H1 (cell line): ENCODE measurements at regions not wholly inside any gene's neighbourhood (a gene's known extent, or its start where the extent isn't known, plus 50 kb on each side); places are given as distances from the start of the nearest gene placed in this dataset.

Experiments used
- CHD1 ChIP-seq: IDR thresholded peaks from 2 replicates; pipeline ENCODE4 v1.6.1; 2012; ENCODE audit warnings: low read depth, low read length, improper control_type of control experiment
- SRF ChIP-seq: IDR thresholded peaks from 2 replicates; pipeline ENCODE4 v1.6.1; 2011; ENCODE audit warnings: mild to moderate bottlenecking, low read depth, low read length, moderate library complexity
- TF ChIP-seq, protein P1 (sequence below): fragments of 300-600 bp; sonication (generic); IDR thresholded peaks from 2 replicates; pipeline ENCODE4 v1.7.1; 2012; ENCODE audit warnings: low read length, moderate library complexity, mild to moderate bottlenecking, inconsistent platforms; ENCODE audit not compliant: insufficient replicate concordance

DNA sequence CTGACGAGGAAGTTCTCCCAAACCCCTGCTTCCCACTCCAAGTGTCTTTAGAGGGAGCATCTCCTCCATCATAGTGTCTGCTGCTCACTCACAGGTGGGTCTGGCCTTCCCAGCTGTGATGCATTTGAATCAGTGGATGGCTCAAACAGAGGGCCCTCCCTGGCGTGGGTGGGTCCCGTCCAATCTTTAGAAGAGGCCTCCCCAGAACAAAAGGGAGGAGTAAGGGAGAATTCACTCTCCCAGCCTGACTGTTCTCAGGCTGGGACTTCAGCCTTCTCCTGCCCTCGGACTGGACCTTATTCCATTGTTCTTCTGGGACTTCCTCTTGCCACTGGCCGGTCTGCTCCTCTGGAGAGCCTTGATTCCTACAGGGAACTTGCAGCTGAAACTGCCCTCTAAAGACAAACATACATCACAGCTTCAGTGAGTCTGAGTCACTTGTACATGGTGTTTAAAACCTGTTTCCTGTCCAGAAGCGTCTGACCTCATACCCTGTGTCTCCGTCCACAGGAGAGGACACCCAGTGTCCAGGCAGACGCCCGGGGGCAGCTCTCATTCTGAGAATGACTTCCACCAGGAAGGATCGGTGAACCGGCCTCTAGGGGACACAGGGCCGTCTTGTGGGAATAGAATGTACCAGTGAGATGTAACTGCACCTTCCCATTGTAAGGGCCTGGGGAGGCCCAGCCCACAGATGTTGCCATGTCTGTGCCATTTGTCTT is 234.7 kb downstream of the BRD1 start (continued):
- TF ChIP-seq, protein P1, sequence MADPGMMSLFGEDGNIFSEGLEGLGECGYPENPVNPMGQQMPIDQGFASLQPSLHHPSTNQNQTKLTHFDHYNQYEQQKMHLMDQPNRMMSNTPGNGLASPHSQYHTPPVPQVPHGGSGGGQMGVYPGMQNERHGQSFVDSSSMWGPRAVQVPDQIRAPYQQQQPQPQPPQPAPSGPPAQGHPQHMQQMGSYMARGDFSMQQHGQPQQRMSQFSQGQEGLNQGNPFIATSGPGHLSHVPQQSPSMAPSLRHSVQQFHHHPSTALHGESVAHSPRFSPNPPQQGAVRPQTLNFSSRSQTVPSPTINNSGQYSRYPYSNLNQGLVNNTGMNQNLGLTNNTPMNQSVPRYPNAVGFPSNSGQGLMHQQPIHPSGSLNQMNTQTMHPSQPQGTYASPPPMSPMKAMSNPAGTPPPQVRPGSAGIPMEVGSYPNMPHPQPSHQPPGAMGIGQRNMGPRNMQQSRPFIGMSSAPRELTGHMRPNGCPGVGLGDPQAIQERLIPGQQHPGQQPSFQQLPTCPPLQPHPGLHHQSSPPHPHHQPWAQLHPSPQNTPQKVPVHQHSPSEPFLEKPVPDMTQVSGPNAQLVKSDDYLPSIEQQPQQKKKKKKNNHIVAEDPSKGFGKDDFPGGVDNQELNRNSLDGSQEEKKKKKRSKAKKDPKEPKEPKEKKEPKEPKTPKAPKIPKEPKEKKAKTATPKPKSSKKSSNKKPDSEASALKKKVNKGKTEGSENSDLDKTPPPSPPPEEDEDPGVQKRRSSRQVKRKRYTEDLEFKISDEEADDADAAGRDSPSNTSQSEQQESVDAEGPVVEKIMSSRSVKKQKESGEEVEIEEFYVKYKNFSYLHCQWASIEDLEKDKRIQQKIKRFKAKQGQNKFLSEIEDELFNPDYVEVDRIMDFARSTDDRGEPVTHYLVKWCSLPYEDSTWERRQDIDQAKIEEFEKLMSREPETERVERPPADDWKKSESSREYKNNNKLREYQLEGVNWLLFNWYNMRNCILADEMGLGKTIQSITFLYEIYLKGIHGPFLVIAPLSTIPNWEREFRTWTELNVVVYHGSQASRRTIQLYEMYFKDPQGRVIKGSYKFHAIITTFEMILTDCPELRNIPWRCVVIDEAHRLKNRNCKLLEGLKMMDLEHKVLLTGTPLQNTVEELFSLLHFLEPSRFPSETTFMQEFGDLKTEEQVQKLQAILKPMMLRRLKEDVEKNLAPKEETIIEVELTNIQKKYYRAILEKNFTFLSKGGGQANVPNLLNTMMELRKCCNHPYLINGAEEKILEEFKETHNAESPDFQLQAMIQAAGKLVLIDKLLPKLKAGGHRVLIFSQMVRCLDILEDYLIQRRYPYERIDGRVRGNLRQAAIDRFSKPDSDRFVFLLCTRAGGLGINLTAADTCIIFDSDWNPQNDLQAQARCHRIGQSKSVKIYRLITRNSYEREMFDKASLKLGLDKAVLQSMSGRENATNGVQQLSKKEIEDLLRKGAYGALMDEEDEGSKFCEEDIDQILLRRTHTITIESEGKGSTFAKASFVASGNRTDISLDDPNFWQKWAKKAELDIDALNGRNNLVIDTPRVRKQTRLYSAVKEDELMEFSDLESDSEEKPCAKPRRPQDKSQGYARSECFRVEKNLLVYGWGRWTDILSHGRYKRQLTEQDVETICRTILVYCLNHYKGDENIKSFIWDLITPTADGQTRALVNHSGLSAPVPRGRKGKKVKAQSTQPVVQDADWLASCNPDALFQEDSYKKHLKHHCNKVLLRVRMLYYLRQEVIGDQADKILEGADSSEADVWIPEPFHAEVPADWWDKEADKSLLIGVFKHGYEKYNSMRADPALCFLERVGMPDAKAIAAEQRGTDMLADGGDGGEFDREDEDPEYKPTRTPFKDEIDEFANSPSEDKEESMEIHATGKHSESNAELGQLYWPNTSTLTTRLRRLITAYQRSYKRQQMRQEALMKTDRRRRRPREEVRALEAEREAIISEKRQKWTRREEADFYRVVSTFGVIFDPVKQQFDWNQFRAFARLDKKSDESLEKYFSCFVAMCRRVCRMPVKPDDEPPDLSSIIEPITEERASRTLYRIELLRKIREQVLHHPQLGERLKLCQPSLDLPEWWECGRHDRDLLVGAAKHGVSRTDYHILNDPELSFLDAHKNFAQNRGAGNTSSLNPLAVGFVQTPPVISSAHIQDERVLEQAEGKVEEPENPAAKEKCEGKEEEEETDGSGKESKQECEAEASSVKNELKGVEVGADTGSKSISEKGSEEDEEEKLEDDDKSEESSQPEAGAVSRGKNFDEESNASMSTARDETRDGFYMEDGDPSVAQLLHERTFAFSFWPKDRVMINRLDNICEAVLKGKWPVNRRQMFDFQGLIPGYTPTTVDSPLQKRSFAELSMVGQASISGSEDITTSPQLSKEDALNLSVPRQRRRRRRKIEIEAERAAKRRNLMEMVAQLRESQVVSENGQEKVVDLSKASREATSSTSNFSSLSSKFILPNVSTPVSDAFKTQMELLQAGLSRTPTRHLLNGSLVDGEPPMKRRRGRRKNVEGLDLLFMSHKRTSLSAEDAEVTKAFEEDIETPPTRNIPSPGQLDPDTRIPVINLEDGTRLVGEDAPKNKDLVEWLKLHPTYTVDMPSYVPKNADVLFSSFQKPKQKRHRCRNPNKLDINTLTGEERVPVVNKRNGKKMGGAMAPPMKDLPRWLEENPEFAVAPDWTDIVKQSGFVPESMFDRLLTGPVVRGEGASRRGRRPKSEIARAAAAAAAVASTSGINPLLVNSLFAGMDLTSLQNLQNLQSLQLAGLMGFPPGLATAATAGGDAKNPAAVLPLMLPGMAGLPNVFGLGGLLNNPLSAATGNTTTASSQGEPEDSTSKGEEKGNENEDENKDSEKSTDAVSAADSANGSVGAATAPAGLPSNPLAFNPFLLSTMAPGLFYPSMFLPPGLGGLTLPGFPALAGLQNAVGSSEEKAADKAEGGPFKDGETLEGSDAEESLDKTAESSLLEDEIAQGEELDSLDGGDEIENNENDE = no peak
- no peak for TF ChIP-seq CHD1
- TF ChIP-seq SRF = no peak
- TF ChIP-seq, all 59 proteins: peak for 0
